Erythroblast (primary cell): ENCODE measurements at regions not wholly inside any gene's neighbourhood (a gene's known extent, or its start where the extent isn't known, plus 50 kb on each side); places are given as distances from the start of the nearest gene placed in this dataset.

Experiments
- GATA1 ChIP-seq: IDR thresholded peaks from 2 replicates; pipeline ENCODE4 v1.6.1; 2011; ENCODE audit warnings: low read depth, mild to moderate bottlenecking, control low read depth, low read length, moderate library complexity
- POLR2A ChIP-seq: IDR thresholded peaks from 2 replicates; pipeline ENCODE4 v1.6.1; 2011; ENCODE audit warnings: mild to moderate bottlenecking, low read length

GRCh38 chr5:17838469-17838868 lies 204.2 kb downstream of the TAF11L14 start:
- TF ChIP-seq POLR2A (no peak), GATA1 (no peak)
